Tongue (tissue), 1 donor: ENCODE measurements at regions not wholly inside any gene's neighbourhood (a gene's known extent, or its start where the extent isn't known, plus 50 kb on each side); places are given as distances from the start of the nearest gene placed in this dataset.
"Not testable (repeated sequence)": the region's sequence is repeated elsewhere in the genome, so short reads cannot be mapped to it uniquely, and the experiment has no call there.

Experiments used
- DNase-seq: peaks from one replicate; pipeline ENCODE4 v3.0.0-alpha.2; 2015

DNA sequence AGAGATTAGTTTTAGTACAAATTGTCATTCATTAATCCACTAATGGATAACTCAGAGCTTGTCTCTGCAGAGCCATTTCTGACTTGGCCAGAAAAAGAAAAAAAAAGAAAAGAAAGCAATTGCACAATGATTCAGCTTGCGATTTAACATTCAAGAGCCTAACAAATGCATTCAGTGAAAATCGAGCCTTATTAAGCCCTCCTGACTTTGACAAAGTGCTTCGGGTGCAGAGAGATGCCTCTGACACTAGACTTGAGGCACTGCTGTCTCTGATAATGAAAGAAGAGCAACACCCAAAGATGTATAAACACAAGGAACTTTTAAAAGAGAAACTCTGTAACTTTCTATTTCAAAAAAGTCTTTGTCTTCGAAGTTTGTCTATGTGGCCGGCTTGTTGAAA is 322.9 kb upstream of the FRG1 start:
- not testable (repeated sequence) for DNase-seq

DNA sequence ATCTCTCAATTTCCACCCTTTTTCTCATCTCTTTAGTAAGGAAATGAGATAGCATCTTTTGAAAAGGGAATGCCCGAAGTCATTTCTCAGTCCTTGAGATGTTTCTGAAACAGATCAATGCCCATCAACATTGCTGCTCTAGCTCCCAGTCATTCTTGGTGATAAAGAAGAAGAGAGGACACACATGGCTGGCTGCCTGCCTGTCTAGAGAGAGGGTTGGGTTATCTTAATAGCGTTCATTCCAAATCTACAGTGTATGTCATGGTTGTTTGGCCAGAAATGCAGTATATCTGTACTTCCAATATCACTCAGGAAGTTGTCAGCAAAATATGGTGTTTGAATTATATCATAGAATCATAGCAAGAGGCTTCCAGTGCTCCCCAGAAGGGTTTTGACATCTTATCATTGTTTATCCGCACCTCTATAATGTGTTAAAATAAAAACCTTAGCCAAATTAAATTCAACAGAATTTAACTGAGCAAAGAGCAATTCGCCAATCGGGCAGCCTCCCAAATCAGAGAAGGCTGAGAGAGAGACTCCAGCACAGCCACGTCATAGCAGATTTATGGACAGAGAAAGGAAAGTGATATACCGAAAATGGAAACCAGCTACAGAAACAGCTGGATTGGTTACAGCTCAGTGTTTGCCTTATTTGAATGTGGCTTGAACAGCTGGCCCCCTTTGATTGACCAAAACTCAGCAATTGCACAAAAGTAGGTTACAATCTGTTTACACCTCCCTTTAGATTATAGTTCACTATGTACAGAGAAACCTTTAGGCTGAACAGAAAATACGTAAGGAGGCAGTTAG is 321.0 kb upstream of the FRG1 start:
- peak; percentile 51 for DNase-seq

DNA sequence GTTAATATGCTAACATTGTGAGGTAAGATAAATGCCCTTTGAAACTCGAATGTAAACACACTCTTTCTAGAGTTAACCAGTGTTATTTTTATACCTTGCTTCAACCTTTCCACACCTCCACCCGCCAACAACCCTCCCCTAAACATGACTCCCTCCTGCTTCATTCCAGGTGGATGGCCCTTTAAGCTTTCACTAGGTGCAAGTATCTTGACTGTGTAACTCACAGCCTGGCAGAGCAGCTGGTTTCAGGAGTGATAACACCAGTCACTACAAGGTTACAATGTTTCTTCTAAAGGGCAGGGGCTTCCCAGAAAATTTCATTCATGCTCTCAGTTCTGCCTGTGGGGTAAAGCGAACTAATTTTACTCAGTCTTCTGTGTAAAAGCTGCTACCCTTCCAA is 318.1 kb upstream of the FRG1 start:
- DNase-seq, result not testable (repeated sequence)

- not testable (repeated sequence) for DNase-seq
Measured at GRCh38 chr4:189627041-189627440, 313.6 kb upstream of the FRG1 start.

DNA sequence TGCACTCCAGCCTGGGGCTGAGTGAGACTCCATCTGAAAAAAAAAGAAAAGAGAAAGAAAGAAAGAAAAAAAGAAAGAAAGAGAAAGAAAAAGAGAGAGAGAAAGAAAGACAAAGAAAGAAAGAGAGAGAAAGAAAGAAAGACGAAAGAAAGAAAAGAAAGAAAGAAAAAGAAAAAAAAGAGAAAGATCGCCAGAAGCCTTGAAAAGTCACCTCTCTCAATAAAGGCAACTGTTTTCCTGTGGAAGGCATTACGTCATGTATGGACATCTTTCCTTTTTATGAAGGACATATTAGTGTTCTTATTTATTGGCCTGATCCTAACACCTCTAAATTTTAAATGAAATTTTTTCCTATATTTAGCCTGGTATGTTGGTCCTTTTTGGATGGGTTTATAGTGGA is 310.9 kb upstream of the FRG1 start:
- DNase-seq, result not testable (repeated sequence)

DNA sequence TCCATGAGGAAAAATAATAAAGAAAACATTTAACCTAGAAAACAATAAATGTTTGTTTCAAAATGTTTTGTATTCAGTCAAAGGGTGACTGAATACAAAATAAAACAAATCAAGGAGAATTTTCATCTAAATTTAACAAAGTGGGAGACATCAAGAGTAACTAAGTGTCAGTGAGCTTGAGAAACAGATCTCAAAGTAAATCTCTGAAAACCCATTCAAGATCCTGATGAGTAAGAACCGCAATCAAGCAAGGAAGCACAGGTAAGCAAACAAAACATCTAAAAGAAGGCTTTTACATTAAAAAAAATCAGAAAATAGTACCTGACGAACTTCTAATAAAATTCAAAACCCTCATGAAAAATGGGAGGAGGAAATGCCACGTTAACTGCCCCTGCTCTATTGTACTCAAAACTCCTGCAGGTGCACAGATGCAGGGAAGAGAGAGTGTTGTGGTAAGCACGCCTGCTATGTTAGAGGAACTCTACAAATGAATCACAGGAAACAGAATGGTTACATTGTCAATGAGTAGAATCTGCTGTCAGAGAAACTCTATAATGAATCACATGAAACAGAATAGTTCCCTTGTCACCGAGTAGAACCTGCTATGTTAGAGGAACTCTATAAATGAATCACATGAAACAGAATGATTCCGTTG is 309.6 kb upstream of the FRG1 start:
- not testable (repeated sequence) for DNase-seq

GRCh38 chr4:189631568-189631916 is 309.1 kb upstream of the FRG1 start:
- DNase-seq, result not testable (repeated sequence)

GRCh38 chr4:189650436-189650835 is 290.2 kb upstream of the FRG1 start:
- peak; percentile 53 for DNase-seq

DNA sequence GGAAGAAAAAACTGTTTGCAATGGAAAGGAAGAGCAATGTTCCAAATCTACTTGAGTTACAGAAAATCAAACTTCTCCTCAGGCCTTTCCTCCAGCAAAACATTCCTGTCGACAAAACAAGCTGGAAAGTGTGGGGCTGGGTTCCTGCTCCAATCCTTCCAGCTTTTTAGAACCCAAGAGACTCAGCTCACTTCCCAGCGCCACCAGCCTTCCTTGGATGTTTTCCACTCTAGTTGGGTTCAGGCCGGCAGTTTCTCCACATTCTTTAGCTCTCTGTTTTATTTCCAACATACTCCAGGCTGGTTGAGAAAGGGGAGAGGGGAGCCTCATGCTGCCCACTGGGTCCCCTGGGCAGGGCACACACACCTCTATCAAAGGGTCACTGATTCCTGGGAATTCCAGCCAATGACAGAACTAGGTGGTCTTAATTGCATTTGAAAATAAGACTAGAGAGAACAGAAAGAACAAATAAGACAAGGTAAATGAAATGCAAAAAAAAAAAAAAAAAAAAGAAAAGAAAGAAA is 287.5 kb upstream of the FRG1 start:
- not testable (repeated sequence) for DNase-seq

- DNase-seq, result not testable (repeated sequence)
Measured at GRCh38 chr4:189653983-189654382, 286.7 kb upstream of the FRG1 start.

DNA sequence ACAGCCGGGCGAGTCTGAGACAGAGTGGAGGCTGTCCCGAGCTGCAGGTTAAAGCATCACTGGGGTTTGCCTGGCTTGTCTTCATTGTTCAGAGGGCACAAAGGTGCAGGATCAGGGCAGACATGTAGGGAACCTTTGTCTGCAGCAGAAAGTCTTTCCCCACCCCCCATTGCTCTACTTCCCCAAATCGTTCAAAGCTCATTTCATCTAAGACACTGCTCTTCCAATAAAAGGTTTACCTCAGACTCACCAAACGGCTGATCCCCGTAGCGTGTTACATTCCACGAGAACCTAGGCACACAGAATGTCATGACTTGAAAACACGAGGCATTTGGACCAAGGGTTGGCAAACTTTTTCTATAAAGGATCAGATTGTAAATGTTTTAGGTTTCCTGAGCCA is 286.3 kb upstream of the FRG1 start:
- not testable (repeated sequence) for DNase-seq

- not testable (repeated sequence) for DNase-seq
Measured at GRCh38 chr4:189655817-189656216, 284.9 kb upstream of the FRG1 start.

GRCh38 chr4:189656641-189657040 is 284.0 kb upstream of the FRG1 start:
- peak; percentile 85 for DNase-seq

DNA sequence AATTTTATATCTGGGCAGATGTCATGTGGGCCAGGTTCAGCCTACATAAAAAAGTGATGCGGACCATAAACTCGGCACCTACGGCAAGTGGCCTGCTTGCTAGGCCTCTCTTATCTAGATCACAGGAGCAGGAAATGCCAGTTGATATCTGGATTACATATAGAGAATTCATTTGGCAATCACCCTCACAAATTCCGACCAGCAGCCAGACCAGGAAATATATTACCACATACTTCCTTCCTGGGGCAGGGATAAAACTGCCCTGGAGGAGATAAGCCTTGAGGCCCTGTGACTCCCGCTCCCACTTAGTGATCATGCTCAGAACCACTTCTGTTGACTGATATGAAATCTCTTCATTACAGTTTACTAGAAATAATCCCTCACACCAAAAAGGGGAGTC is 282.4 kb upstream of the FRG1 start:
- DNase-seq, result not testable (repeated sequence)

- DNase-seq, result not testable (repeated sequence)
Measured at GRCh38 chr4:189658831-189659230, 281.8 kb upstream of the FRG1 start.

DNA sequence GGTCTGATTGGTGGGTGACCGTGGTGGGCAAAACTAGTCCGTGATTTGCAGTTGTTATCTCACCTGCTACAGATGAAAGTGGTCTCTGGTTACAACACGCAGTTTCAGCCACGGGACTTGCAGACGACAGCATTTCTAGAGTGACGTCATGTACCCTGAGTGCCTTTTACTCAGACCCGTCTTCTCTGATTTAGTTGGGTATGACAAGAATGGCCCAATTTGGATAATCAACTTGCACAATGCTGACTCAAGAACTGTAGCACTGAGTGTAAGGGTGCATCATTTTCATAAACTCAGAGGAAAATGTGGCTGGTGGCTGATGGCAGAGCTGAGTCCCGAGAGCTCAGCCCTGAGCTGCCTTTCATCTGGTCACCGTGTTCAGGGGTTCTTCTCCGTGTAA is 281.4 kb upstream of the FRG1 start:
- DNase-seq, result no peak

- DNase-seq, result peak; percentile 73
Measured at GRCh38 chr4:189660722-189661360, 279.8 kb upstream of the FRG1 start.

DNA sequence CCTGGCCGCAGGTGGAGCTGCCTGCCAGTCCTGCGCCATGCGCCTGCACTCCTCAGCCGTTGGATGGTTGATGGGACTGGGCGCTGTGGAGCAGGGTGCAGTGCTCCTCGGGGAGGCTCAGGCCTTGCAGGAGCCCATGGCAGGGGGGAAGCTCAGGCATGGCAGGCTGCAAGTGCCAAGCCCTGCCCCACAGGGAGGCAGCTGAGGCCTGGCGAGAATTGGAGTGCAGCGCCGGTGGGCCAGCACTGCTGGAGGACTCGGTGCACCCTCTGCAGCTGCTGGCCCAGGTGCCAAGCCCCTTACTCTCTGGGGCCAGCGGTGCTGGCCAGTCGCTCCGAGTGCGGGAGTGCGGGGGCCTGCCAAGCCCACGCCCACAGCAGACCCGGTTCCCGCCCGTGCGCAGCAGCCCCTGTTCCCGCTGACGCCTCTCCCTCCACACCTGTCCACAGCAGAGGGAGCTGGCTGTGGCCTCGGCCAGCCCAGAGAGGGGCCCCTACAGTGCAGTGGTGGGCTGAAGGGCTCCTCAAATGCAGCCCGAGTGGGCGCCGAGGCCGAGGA is 275.9 kb upstream of the FRG1 start:
- DNase-seq, result no peak

DNA sequence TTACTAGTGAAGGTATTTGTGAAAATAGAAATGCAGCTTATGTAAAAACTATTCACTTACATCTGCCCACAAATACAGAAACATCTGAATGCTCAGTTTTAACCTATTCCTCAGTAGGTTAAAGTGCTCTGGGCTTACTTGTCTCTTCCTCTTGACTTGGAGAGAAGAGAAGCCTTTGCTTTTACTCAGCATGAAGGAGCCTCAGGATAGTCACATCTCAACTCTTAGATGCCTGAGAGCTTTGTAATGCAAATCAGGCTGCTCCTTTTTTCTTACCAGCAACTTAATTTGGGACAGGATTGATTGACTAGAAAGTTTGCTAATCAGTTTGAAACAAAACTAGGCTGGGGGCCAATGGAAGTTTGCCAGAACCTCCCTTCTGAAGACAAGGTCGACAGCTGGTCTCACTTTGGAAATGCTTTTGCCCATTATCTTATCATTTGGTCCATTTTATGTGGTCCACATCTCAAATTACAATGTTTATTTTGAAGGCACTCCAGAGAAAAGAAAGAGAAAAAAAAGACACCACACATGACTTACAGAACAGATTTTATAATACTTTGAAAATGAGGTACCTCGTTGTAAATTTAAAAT is 274.9 kb upstream of the FRG1 start:
- peak; percentile 34 for DNase-seq

DNA sequence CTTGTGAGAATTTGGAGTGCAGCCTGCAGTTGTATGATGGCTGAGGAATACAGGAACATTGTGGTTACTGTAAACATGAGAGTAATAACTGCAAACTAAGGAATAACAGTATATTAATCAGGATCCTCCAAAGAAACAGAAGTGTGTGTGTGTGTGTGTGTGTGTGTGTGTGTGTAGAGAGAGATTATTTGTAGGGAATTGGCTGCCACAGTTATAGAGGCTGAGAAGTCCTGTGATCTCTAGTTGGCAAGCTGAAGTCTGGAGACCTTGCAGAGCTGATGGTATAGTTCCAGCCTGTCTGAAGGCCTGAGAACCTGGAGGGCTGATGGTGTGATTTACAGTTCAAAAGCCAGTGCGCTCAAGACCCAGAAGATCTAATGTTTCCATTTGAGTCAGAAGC is 273.3 kb upstream of the FRG1 start:
- DNase-seq, result peak; percentile 24

GRCh38 chr4:189697675-189698245 is 242.9 kb upstream of the FRG1 start:
- not testable (repeated sequence) for DNase-seq

DNA sequence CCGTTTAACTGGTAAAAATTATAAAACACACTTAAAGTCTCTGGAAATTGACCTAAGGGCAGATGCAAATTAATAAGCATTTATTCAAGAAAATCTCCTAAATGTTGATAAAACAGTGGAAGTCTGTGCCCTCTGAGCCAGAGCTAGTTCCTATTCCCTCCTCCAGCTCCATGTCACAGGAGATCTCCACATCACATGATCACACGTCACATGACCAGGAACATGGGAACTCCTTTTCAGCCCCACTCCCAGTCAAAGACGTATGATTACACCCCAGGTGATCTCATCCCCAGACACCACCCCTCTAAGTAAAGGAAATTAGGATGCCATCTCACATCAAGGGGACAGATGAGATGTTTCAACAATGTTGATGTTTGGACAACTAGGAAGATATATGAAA is 237.7 kb upstream of the FRG1 start:
- not testable (repeated sequence) for DNase-seq
